ENCODE measurements at regions not wholly inside any gene's neighbourhood (a gene's known extent, or its start where the extent isn't known, plus 50 kb on each side); places are given as distances from the start of the nearest gene placed in this dataset.

GRCh38 chrX:87391742-87392141 lies 125.9 kb upstream of the KLHL4 start:
- no peak overlapping the region for H3K4me3 ChIP-seq (ENCODE audit: low read depth, low read length)
- no peaks in the 10 kb centered on the region for H3K27me3 ChIP-seq (ENCODE audit: control insufficient read depth, insufficient read depth, low read length)
- no peaks in the 10 kb centered on the region for H3K36me3 ChIP-seq (ENCODE audit: control insufficient read depth, insufficient read depth, low read length)
- FAIRE-seq (no peak), DNase-seq (ENCODE audit: low read depth) (no peak)
- no peak for TF ChIP-seq CTCF (IDR thresholded peaks at IDR 0.05; ENCODE audit: insufficient read depth, low read length, severe bottlenecking)

- Histone ChIP-seq H3K4me3 (ENCODE audit: low read depth, low read length) (no peak overlapping the region), H3K27me3 (ENCODE audit: control insufficient read depth, insufficient read depth, low read length) (no peaks in the 10 kb centered on the region), H3K36me3 (ENCODE audit: control insufficient read depth, insufficient read depth, low read length) (no peaks in the 10 kb centered on the region)
- no peak for TF ChIP-seq CTCF (IDR thresholded peaks at IDR 0.05; ENCODE audit: insufficient read depth, low read length, severe bottlenecking)
- DNase-seq (ENCODE audit: low read depth) = no peak
- no peak for FAIRE-seq
Measured at GRCh38 chrX:87392369-87392768, 125.2 kb upstream of the KLHL4 start.

GRCh38 chrX:87397103-87397886 lies 120.3 kb upstream of the KLHL4 start:
- DNase-seq (ENCODE audit: low read depth) (no peak), FAIRE-seq (no peak)
- Histone ChIP-seq H3K4me3 (ENCODE audit: low read depth, low read length) (no peak overlapping the region), H3K27me3 (ENCODE audit: control insufficient read depth, insufficient read depth, low read length) (no peaks in the 10 kb centered on the region), H3K36me3 (ENCODE audit: control insufficient read depth, insufficient read depth, low read length) (no peaks in the 10 kb centered on the region)
- no peak for TF ChIP-seq CTCF (IDR thresholded peaks at IDR 0.05; ENCODE audit: insufficient read depth, low read length, severe bottlenecking)

- FAIRE-seq = no peak
Measured at GRCh38 chrX:87402256-87402655, 115.3 kb upstream of the KLHL4 start.

GRCh38 chrX:87403551-87403950 lies 114.1 kb upstream of the KLHL4 start:
- H3K4me3 ChIP-seq (ENCODE audit: low read depth, low read length) = no peak overlapping the region
- DNase-seq (ENCODE audit: low read depth) = no peak
- no peaks in the 10 kb centered on the region for H3K36me3 ChIP-seq (ENCODE audit: control insufficient read depth, insufficient read depth, low read length)
- no peaks in the 10 kb centered on the region for H3K27me3 ChIP-seq (ENCODE audit: control insufficient read depth, insufficient read depth, low read length)
- no peak for FAIRE-seq
- TF ChIP-seq CTCF (IDR thresholded peaks at IDR 0.05; ENCODE audit: insufficient read depth, low read length, severe bottlenecking) = no peak

More at GRCh38 chrX:87402256-87402655, 115.3 kb upstream of the KLHL4 start:
- Histone ChIP-seq H3K36me3 (ENCODE audit: control insufficient read depth, insufficient read depth, low read length) (no peaks in the 10 kb centered on the region), H3K4me3 (ENCODE audit: low read depth, low read length) (no peak overlapping the region), H3K27me3 (ENCODE audit: control insufficient read depth, insufficient read depth, low read length) (no peaks in the 10 kb centered on the region)
- TF ChIP-seq CTCF (IDR thresholded peaks at IDR 0.05; ENCODE audit: insufficient read depth, low read length, severe bottlenecking) = no peak
- no peak for DNase-seq (ENCODE audit: low read depth)
